ENCODE measurements at regions not wholly inside any gene's neighbourhood (a gene's known extent, or its start where the extent isn't known, plus 50 kb on each side); places are given as distances from the start of the nearest gene placed in this dataset.

DNA sequence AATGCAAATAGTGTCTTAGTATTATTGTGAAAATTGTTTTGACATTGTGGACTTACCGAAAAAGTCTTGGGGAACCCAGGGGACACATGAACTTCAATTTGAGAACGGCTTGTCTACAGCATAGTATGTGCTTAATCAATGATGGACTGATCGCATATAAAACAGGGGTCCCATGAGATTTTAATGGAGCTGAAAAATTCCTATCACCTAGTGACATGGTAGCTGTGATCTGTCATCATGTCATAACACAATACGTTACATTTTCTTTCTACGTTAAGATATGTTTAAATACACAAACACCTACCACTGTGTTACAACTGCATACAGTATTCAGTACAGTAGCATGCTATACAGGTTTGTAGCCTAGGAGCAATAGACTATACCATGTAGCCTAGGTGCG is 153.3 kb upstream of the FOXD3 start:
- intact Hi-C loops (cut with DNase I): no loop called here
- TF ChIP-seq, protein P1, sequence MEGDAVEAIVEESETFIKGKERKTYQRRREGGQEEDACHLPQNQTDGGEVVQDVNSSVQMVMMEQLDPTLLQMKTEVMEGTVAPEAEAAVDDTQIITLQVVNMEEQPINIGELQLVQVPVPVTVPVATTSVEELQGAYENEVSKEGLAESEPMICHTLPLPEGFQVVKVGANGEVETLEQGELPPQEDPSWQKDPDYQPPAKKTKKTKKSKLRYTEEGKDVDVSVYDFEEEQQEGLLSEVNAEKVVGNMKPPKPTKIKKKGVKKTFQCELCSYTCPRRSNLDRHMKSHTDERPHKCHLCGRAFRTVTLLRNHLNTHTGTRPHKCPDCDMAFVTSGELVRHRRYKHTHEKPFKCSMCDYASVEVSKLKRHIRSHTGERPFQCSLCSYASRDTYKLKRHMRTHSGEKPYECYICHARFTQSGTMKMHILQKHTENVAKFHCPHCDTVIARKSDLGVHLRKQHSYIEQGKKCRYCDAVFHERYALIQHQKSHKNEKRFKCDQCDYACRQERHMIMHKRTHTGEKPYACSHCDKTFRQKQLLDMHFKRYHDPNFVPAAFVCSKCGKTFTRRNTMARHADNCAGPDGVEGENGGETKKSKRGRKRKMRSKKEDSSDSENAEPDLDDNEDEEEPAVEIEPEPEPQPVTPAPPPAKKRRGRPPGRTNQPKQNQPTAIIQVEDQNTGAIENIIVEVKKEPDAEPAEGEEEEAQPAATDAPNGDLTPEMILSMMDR (IDR thresholded peaks at IDR 0.05): no peak
- no peaks in the 10 kb centered on the region for H3K36me3 ChIP-seq
- WGBS, 2 donors: 73 to 80% methylated on average over 6 of the region's 6 CpGs
- H3K4me3 ChIP-seq: no peak overlapping the region
- H3K27me3 ChIP-seq: peaks cover 0 to 12% (median 0%) of the 10 kb centered on the region in 7 donors
- H3K27ac ChIP-seq: no peak overlapping the region
- DNase-seq (no peak), ATAC-seq (no peak)
- no peaks in the 10 kb centered on the region for H3K4me1 ChIP-seq
- no peaks in the 10 kb centered on the region for H3K9me3 ChIP-seq

DNA sequence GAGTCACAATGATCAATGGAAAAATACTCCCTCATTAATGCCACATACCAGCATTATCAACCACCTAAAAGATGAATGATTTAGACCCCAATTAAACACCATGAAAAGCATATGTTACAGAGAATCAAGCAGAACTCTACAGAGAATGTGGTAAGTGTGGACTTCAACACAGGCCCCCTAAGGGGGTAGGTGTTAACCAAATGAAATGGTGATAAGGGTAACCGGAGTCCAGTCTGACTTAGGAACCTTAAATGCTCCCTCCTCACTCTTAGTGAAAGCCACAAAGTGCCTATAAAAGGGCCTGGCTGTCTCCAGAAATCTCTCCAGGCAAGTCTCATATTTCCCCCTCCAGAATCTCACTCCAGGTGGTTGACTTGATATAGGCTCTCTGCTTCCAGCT is 149.2 kb upstream of the FOXD3 start:
- Histone ChIP-seq H3K9me3 (peaks cover 0 to 10% (median 0%) of the 10 kb centered on the region in 11 donors), H3K27me3 (peaks cover 0 to 8% (median 0%) of the 10 kb centered on the region in 7 donors), H3K36me3 (no peaks in the 10 kb centered on the region), H3K4me3 (no peak overlapping the region), H3K4me1 (no peaks in the 10 kb centered on the region), H3K27ac (no peak overlapping the region)
- no peak for DNase-seq
- TF ChIP-seq, protein P1 (IDR thresholded peaks at IDR 0.05): no peak
- no peak for ATAC-seq
- intact Hi-C loops (cut with DNase I): no loop called here
- WGBS, 2 donors: 0 to 29% methylated on average over 1 of the region's 1 CpG

DNA sequence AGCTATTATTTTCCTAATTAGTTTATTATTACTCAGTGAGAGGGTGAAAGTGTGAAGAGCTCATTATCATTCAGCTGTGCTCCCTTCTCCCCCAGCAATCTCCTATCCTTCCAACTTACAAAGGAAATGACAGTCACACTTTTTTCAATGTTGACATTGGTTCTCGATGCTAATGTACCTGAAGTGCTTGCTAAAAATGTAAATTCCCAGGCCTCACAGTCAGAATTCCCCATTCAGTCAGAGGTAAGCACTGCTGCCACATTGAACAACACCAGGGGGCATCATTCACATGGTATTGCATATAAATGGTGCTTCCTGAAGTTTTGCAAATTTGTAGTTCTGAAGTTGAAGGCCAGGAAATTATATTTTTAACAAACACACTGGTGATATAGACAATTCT is 132.7 kb upstream of the FOXD3 start:
- Histone ChIP-seq H3K4me3 (no peak overlapping the region), H3K36me3 (no peaks in the 10 kb centered on the region), H3K27ac (no peak overlapping the region), H3K27me3 (peaks cover 0 to 25% (median 5%) of the 10 kb centered on the region in 7 donors), H3K9me3 (no peaks in the 10 kb centered on the region), H3K4me1 (no peaks in the 10 kb centered on the region)
- intact Hi-C loops (cut with DNase I): no loop called here
- ATAC-seq (no peak), DNase-seq (no peak)
- 13 to 17% methylated on average over 1 of the region's 1 CpG for WGBS, 2 donors
- TF ChIP-seq, protein P1 (IDR thresholded peaks at IDR 0.05): no peak

DNA sequence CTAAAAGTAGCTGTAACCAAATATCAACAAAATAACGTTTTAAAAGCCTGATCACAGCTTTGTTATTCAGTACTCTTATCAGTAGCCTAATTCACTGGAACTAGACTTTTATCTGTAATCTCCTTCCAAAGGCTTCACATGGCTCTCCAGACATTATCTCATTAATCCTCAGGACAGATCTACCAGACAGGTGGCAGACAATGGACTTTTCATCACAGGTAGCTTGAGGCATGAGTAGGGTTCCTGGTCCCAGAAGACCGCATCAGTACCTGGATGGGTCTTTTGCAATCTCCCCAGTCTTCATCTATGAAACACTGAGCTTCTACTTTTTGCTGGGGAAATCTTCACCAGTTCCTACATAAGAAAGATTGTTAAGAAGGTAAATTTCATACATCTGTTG is 132.2 kb upstream of the FOXD3 start:
- TF ChIP-seq, protein P1 (IDR thresholded peaks at IDR 0.05): no peak
- DNase-seq (no peak), ATAC-seq (no peak)
- intact Hi-C loops (cut with DNase I): no loop called here
- H3K4me1 ChIP-seq: no peaks in the 10 kb centered on the region
- WGBS, 2 donors: 38 to 39% methylated on average over 2 of the region's 2 CpGs
- H3K36me3 ChIP-seq: no peaks in the 10 kb centered on the region
- no peak overlapping the region for H3K27ac ChIP-seq
- no peak overlapping the region for H3K4me3 ChIP-seq
- no peaks in the 10 kb centered on the region for H3K9me3 ChIP-seq
- H3K27me3 ChIP-seq: peaks cover 0 to 25% (median 5%) of the 10 kb centered on the region in 7 donors

Measured in heart right ventricle (tissue), 16 donors.